AG09309 (cell line): ENCODE measurements at regions not wholly inside any gene's neighbourhood (a gene's known extent, or its start where the extent isn't known, plus 50 kb on each side); places are given as distances from the start of the nearest gene placed in this dataset.

Experiments
- DNase-seq: peaks from one replicate; pipeline ENCODE4 v3.0.0-alpha.2; 2010; ENCODE audit warnings: low read depth
- H3K4me3 ChIP-seq: 2 replicates; pipeline ENCODE4 v1.5.1; 2011; ENCODE audit warnings: mild to moderate bottlenecking, low read depth, low read length, moderate library complexity; ENCODE audit not compliant: control insufficient read depth
- CTCF ChIP-seq: IDR thresholded peaks from 2 replicates; pipeline ENCODE4 v1.5.1; 2011; ENCODE audit warnings: mild to moderate bottlenecking, low read depth, low read length, inconsistent platforms; ENCODE audit not compliant: insufficient read depth, control insufficient read depth; ENCODE audit errors: missing control alignments

GRCh38 chr10:128604025-128604424, 477.8 kb upstream of the MKI67 start:
- TF ChIP-seq CTCF, result no peak
- no peak for DNase-seq
- no peak overlapping the region for H3K4me3 ChIP-seq

- no peak for DNase-seq
- no peak overlapping the region for H3K4me3 ChIP-seq
- no peak for TF ChIP-seq CTCF
Observed at GRCh38 chr10:128605180-128605579, 479.0 kb upstream of the MKI67 start.

DNA sequence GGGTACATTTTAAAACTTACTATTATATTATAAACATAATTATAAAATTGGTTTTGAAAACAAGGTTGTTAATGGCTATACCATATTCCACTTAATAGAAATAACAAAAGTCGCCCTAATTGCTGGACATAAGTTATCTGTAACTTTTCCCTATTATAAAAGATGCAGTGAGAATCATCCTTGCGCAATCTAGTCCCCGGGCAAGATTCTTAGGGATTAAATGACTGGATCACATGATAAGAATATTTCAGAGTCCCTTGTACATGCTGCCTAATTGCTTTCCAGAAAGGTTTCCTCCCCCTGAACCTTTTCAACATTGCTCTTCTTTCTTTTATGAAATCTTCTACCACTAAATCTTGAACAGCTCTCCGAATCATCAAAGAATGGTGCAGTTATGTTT, 479.8 kb upstream of the MKI67 start:
- DNase-seq, result no peak
- no peak overlapping the region for H3K4me3 ChIP-seq
- TF ChIP-seq CTCF, result no peak

GRCh38 chr10:128608791-128609190, 482.6 kb upstream of the MKI67 start:
- TF ChIP-seq CTCF, result no peak
- no peak for DNase-seq
- H3K4me3 ChIP-seq, result no peak overlapping the region

GRCh38 chr10:128609460-128609859, 483.2 kb upstream of the MKI67 start:
- H3K4me3 ChIP-seq, result no peak overlapping the region
- TF ChIP-seq CTCF, result no peak
- DNase-seq, result no peak

DNA sequence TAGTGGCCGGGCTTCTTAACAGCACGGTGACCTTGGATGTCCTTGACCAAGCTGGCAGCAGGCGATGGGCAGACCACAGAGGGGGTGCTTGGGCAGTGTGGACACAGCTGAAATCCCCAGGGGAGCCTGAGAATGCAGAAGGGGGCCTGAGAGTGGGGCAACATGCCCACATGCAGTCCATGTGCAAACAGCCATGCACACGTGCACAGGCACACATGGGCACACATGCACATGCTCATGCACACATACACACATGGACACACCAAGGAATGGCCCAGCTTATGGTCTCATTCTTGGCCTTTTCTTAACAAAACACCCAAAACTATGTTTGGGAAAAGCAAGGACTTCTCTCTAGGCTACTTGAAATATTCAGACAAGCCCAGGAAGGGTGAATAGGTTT, 483.9 kb upstream of the MKI67 start:
- H3K4me3 ChIP-seq, result no peak overlapping the region
- no peak for TF ChIP-seq CTCF
- DNase-seq, result no peak

DNA sequence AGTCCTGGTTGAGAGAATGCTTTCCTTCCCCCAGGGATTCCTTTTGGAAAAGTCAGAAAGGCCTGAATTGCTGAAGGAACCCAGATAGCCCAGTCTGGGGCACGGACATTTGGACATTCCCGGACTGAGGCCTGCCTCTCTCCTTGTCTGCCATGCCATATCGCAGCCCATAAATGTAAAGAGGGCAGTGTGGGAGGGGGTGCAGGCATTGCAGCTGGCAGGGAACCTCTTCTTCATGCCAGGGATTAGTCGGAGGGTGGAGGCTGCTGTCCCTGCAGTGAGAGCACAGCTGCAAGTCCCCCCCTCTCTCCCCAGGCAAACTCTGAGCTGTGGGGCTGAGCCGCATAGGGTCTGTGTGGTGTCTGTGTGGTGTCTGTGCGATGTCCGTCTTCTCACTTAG, 486.0 kb upstream of the MKI67 start:
- no peak for TF ChIP-seq CTCF
- no peak for DNase-seq

More for the DNA sequence above, 486.0 kb upstream of the MKI67 start:
- H3K4me3 ChIP-seq, result no peak overlapping the region
